A549 (cell line): ENCODE measurements at regions not wholly inside any gene's neighbourhood (a gene's known extent, or its start where the extent isn't known, plus 50 kb on each side); places are given as distances from the start of the nearest gene placed in this dataset.

Experiments
- ATAC-seq, 2 experiments: fragments of 200-7000 bp in 1 of 2; fragments of >200 bp in 1 of 2; cut with Nextera tagmentation in 1 of 2; cut with Tn5 transposase in 1 of 2; 3 replicates each; pipeline versions ENCODE4 v1.8.0 to v1.9.1; 2018 to 2020; ENCODE audit warnings: mild to moderate bottlenecking in 1 of 2, moderate library complexity in 1 of 2
- CTCF ChIA-PET: fragments of 300-600 bp; sonication (Branson Sonifier 250); formaldehyde crosslinking; extraction: SDS; loops from one replicate; lab custom pipeline; 2021; ENCODE audit warnings: antibody characterized with exemption, inconsistent platforms; lab: Yijun Ruan, JAX
- POLR2A ChIA-PET: fragments of 350-600 bp; formaldehyde crosslinking; extraction: SDS; loops from one replicate; lab custom pipeline; 2021; ENCODE audit warnings: antibody characterized with exemption, inconsistent platforms; lab: Yijun Ruan, JAX
- DNase-seq, 2 experiments: peaks; one replicate each; pipeline versions ENCODE4 v3.0.0 to v3.0.0-alpha.2; 2011 to 2016; ENCODE audit warnings: low read depth in 1 of 2, low spot score in 1 of 2
- FAIRE-seq: peaks from 2 replicates; lab custom pipeline; 2011; peaks lifted over from hg19 to GRCh38; lab: Jason Lieb, UNC
- H3K27ac ChIP-seq, 2 experiments: fragments of >200 bp; sonication (Bioruptor Twin); formaldehyde crosslinking; 3 replicates each; pipeline ENCODE4 v1.5.1; 2016 to 2017
- H3K4me1 ChIP-seq: fragments of >200 bp; sonication (Bioruptor Twin); formaldehyde crosslinking; 3 replicates; pipeline ENCODE4 v1.6.1; 2016
- H3K4me2 ChIP-seq: fragments of >200 bp; sonication (Bioruptor Twin); formaldehyde crosslinking; 3 replicates; pipeline ENCODE4 v1.6.1; 2016
- H3K4me3 ChIP-seq: fragments of >200 bp; sonication (Bioruptor Twin); formaldehyde crosslinking; 3 replicates; pipeline ENCODE4 v1.5.1; 2016
- H3K9me3 ChIP-seq: fragments of >200 bp; sonication (Bioruptor Twin); formaldehyde crosslinking; 3 replicates; pipeline ENCODE4 v1.6.1; 2016
- BHLHE40 ChIP-seq: IDR thresholded peaks from 2 replicates; pipeline ENCODE4 v1.6.1; 2012; ENCODE audit warnings: low read depth, low read length, inconsistent platforms
- CBX8 ChIP-seq: fragments of 200-600 bp; sonication (generic); IDR thresholded peaks from 2 replicates; pipeline ENCODE4 v1.6.1; 2016
- CEBPB ChIP-seq, 2 experiments: fragments of >200 bp in 1 of 2; sonication (Bioruptor Twin) in 1 of 2; formaldehyde crosslinking in 1 of 2; IDR thresholded peaks; 2 replicates each; pipeline ENCODE4 v1.6.1; 2012 to 2016
- EHF ChIP-seq: fragments of 250-450 bp; sonication (Bioruptor Pico); IDR thresholded peaks from 2 replicates; pipeline ENCODE4 v1.5.0; 2020; ENCODE audit warnings: mild to moderate bottlenecking
- EHMT2 ChIP-seq: fragments of 200-600 bp; sonication (generic); IDR thresholded peaks from 2 replicates; pipeline ENCODE4 v1.6.1; 2016; ENCODE audit warnings: antibody characterized with exemption, low read depth, mild to moderate bottlenecking, moderate library complexity
- FOSB ChIP-seq: fragments of 250-450 bp; sonication (Bioruptor Pico); IDR thresholded peaks from 2 replicates; pipeline ENCODE4 v1.5.0; 2020; ENCODE audit warnings: mild to moderate bottlenecking, moderate library complexity
- HDAC2 ChIP-seq: fragments of 200-600 bp; sonication (generic); IDR thresholded peaks from 2 replicates; pipeline ENCODE4 v1.6.1; 2016
- HEYL ChIP-seq: fragments of 250-450 bp; sonication (Bioruptor Pico); IDR thresholded peaks from 2 replicates; pipeline ENCODE4 v1.8.0; 2021; ENCODE audit warnings: mild to moderate bottlenecking, moderate library complexity
- HOXA7 ChIP-seq: fragments of 250-450 bp; sonication (Bioruptor Pico); IDR thresholded peaks from 2 replicates; pipeline ENCODE4 v1.5.0; 2020; ENCODE audit warnings: mild to moderate bottlenecking, moderate library complexity
- JUNB ChIP-seq: fragments of >200 bp; sonication (Bioruptor Twin); formaldehyde crosslinking; IDR thresholded peaks from 2 replicates; pipeline ENCODE4 v1.6.1; 2016
- KDM1A ChIP-seq: fragments of 200-600 bp; sonication (generic); IDR thresholded peaks from 2 replicates; pipeline ENCODE4 v1.6.1; 2016; ENCODE audit warnings: low read depth, mild to moderate bottlenecking
- KDM5A ChIP-seq: fragments of 200-600 bp; sonication (generic); IDR thresholded peaks from 2 replicates; pipeline ENCODE4 v1.6.1; 2016; ENCODE audit warnings: antibody characterized with exemption, mild to moderate bottlenecking
- MAZ ChIP-seq: fragments of 150-350 bp; IDR thresholded peaks from 2 replicates; pipeline ENCODE4 v1.6.1; 2014; ENCODE audit warnings: antibody characterized with exemption, low read depth, low read length, borderline replicate concordance
- NPAS2 ChIP-seq: fragments of 250-450 bp; sonication (Bioruptor Pico); IDR thresholded peaks from 2 replicates; pipeline ENCODE4 v1.8.0; 2022; ENCODE audit warnings: mild to moderate bottlenecking, moderate library complexity, borderline replicate concordance
- PBX3 ChIP-seq: IDR thresholded peaks from 2 replicates; pipeline ENCODE4 v1.6.1; 2012
- POLR2A ChIP-seq: IDR thresholded peaks from 2 replicates; pipeline ENCODE4 v1.6.1; 2012; ENCODE audit warnings: mild to moderate bottlenecking, low read length
- POLR2AphosphoS2 ChIP-seq: conservative IDR thresholded peaks from 2 replicates; pipeline ENCODE4 v1.6.1; 2012; ENCODE audit warnings: low read length, improper control_type of control experiment, inconsistent platforms
- RAD21 ChIP-seq, 2 experiments: fragments of >200 bp in 1 of 2; sonication (Bioruptor Twin) in 1 of 2; formaldehyde crosslinking in 1 of 2; IDR thresholded peaks in 1 of 2; conservative IDR thresholded peaks in 1 of 2; 2 replicates in 1 of 2; 3 replicates in 1 of 2; pipeline ENCODE4 v1.6.1; 2012 to 2018; ENCODE audit warnings: inconsistent platforms in 1 of 2
- RARB ChIP-seq: fragments of 250-450 bp; sonication (Bioruptor Pico); IDR thresholded peaks from 2 replicates; pipeline ENCODE4 v1.8.0; 2021; ENCODE audit warnings: mild to moderate bottlenecking, moderate library complexity
- REST ChIP-seq: fragments of 200-600 bp; sonication (generic); IDR thresholded peaks from 2 replicates; pipeline ENCODE4 v1.6.1; 2016; ENCODE audit warnings: antibody characterized with exemption, mild to moderate bottlenecking, moderate library complexity
- RFX5 ChIP-seq: fragments of 450-650 bp; IDR thresholded peaks from 2 replicates; pipeline ENCODE4 v1.7.1; 2014; ENCODE audit warnings: antibody characterized with exemption, mild to moderate bottlenecking, moderate library complexity
- SMC3 ChIP-seq: fragments of >200 bp; sonication (Bioruptor Twin); formaldehyde crosslinking; IDR thresholded peaks from 3 replicates; pipeline ENCODE4 v1.6.1; 2018; ENCODE audit warnings: inconsistent platforms
- SREBF2 ChIP-seq: fragments of 450-650 bp; IDR thresholded peaks from 2 replicates; pipeline ENCODE4 v1.6.1; 2014; ENCODE audit warnings: mild to moderate bottlenecking, moderate library complexity
- ZC3H11A ChIP-seq: fragments of 450-650 bp; IDR thresholded peaks from 2 replicates; pipeline ENCODE4 v1.6.1; 2014; ENCODE audit warnings: antibody characterized with exemption, mild to moderate bottlenecking
- ZNF302 ChIP-seq: fragments of 250-450 bp; sonication (Bioruptor Pico); IDR thresholded peaks from 2 replicates; pipeline ENCODE4 v1.9.0; 2021; ENCODE audit warnings: inconsistent platforms, mild to moderate bottlenecking, moderate library complexity
- WGBS: methylation state at CpG from one replicate; pipeline ENCODE4 v1.1.6; 2017; ENCODE audit errors: missing lambda C conversion rate; 5-methylcytosine and 5-hydroxymethylcytosine counted together
- TF ChIP-seq, protein P1 (sequence below): fragments of >200 bp; sonication (Bioruptor Twin); formaldehyde crosslinking; IDR thresholded peaks from 3 replicates; pipeline ENCODE4 v1.5.1; 2016
- TF ChIP-seq, protein P2 (sequence below): fragments of >200 bp; sonication (Bioruptor Twin); formaldehyde crosslinking; IDR thresholded peaks from 2 replicates; pipeline ENCODE4 v1.6.1; 2016
- TF ChIP-seq, protein P3 (sequence below): fragments of 450-650 bp; IDR thresholded peaks from 2 replicates; pipeline ENCODE4 v1.6.1; 2014; ENCODE audit warnings: antibody characterized with exemption

- Histone ChIP-seq H3K4me3 (no peak overlapping the region), H3K4me2 (no peak overlapping the region), H3K4me1 (no peaks in the 10 kb centered on the region), H3K9me3 (no peaks in the 10 kb centered on the region; the same call in 2 of the 3 replicates), H3K27ac (no peak overlapping the region)
- ChIA-PET POLR2A (no interaction called here), CTCF (interaction anchor here (0.6 to 3.3 kb wide), 24 partner anchors 9 to 491 kb away, joined by 3 to 27 read pairs (median 3); partner anchors contain the start of gene NUAK1)
- WGBS: 33% methylated on average over 7 of the region's 7 CpGs
- ATAC-seq (peak in 1 of 2 experiments; percentile 67; a peak in 4 of 6 replicates), DNase-seq (peak; percentile 18 to 59), FAIRE-seq (no peak)
- TF ChIP-seq SMC3 (peak; percentile 74), KDM5A (no peak), HEYL (CRISPR knock-in tag) (no peak), RAD21 (conservative IDR thresholded peaks at IDR 0.05 in 1 of 2, IDR thresholded peaks at IDR 0.05 in 1 of 2) (peak; percentile 64 to 71)
- TF ChIP-seq, protein P1, sequence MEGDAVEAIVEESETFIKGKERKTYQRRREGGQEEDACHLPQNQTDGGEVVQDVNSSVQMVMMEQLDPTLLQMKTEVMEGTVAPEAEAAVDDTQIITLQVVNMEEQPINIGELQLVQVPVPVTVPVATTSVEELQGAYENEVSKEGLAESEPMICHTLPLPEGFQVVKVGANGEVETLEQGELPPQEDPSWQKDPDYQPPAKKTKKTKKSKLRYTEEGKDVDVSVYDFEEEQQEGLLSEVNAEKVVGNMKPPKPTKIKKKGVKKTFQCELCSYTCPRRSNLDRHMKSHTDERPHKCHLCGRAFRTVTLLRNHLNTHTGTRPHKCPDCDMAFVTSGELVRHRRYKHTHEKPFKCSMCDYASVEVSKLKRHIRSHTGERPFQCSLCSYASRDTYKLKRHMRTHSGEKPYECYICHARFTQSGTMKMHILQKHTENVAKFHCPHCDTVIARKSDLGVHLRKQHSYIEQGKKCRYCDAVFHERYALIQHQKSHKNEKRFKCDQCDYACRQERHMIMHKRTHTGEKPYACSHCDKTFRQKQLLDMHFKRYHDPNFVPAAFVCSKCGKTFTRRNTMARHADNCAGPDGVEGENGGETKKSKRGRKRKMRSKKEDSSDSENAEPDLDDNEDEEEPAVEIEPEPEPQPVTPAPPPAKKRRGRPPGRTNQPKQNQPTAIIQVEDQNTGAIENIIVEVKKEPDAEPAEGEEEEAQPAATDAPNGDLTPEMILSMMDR: peak; percentile 74
Measured at GRCh38 chr12:105705765-105706164, 375.3 kb downstream of the C12orf75 start.

GRCh38 chr12:105706321-105706972, 376.0 kb downstream of the C12orf75 start:
- no peaks in the 10 kb centered on the region for H3K9me3 ChIP-seq
- ATAC-seq (peak in 1 of 2 experiments; percentile 32; a peak in 2 of 6 replicates), FAIRE-seq (no peak), DNase-seq (no peak)
- H3K4me3 ChIP-seq: no peak overlapping the region
- H3K27ac ChIP-seq: no peak overlapping the region
- WGBS: 87% methylated on average over 8 of the region's 8 CpGs
- ChIA-PET POLR2A (no interaction called here), CTCF (interaction anchor here (0.6 to 3.3 kb wide), 17 partner anchors 8 to 490 kb away, joined by 3 to 27 read pairs (median 4); partner anchors contain the start of gene NUAK1)
- TF ChIP-seq KDM5A: no peak
- no peak for TF ChIP-seq BHLHE40
- TF ChIP-seq EHF: no peak
- TF ChIP-seq POLR2A: no peak
- no peak for TF ChIP-seq JUNB
- TF ChIP-seq ZNF302: no peak
- no peak for TF ChIP-seq MAZ
- TF ChIP-seq POLR2AphosphoS2: no peak
- TF ChIP-seq, protein P2, sequence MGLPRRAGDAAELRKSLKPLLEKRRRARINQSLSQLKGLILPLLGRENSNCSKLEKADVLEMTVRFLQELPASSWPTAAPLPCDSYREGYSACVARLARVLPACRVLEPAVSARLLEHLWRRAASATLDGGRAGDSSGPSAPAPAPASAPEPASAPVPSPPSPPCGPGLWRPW: no peak
- TF ChIP-seq RARB (CRISPR knock-in tag): no peak
- TF ChIP-seq SMC3: no peak
- TF ChIP-seq RFX5: no peak
- no peak for TF ChIP-seq ZC3H11A
- no peak for TF ChIP-seq SREBF2
- no peak for TF ChIP-seq KDM1A
- no peak for TF ChIP-seq PBX3
- TF ChIP-seq EHMT2: no peak
- no peak for TF ChIP-seq CEBPB (IDR thresholded peaks at IDR 0.05)
- no peak for TF ChIP-seq NPAS2 (CRISPR knock-in tag)
- TF ChIP-seq HOXA7: no peak
- no peaks in the 10 kb centered on the region for H3K4me1 ChIP-seq
- H3K4me2 ChIP-seq: no peak overlapping the region

- no peaks in the 10 kb centered on the region for H3K9me3 ChIP-seq
- no peak overlapping the region for H3K4me2 ChIP-seq
- H3K27ac ChIP-seq: no peak overlapping the region
- no peaks in the 10 kb centered on the region for H3K4me1 ChIP-seq
- H3K4me3 ChIP-seq: no peak overlapping the region
- WGBS: 59% methylated on average over 3 of the region's 3 CpGs
- POLR2A ChIA-PET: no interaction called here
- DNase-seq (no peak), ATAC-seq (no peak), FAIRE-seq (no peak)
- CTCF ChIA-PET: interaction anchor here (1.0 to 3.3 kb wide), 3 partner anchors 32 to 430 kb away, joined by 3 to 27 read pairs (median 5); partner anchors contain the start of gene NUAK1
- TF ChIP-seq CBX8 (no peak), REST (no peak), RAD21 (conservative IDR thresholded peaks at IDR 0.05 in 1 of 2, IDR thresholded peaks at IDR 0.05 in 1 of 2) (no peak), JUNB (no peak), CEBPB (IDR thresholded peaks at IDR 0.05) (no peak), HDAC2 (no peak), NPAS2 (CRISPR knock-in tag) (no peak), FOSB (CRISPR knock-in tag) (no peak)
- TF ChIP-seq, protein P2: no peak
- TF ChIP-seq, protein P3, sequence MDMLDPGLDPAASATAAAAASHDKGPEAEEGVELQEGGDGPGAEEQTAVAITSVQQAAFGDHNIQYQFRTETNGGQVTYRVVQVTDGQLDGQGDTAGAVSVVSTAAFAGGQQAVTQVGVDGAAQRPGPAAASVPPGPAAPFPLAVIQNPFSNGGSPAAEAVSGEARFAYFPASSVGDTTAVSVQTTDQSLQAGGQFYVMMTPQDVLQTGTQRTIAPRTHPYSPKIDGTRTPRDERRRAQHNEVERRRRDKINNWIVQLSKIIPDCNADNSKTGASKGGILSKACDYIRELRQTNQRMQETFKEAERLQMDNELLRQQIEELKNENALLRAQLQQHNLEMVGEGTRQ: no peak
Measured at GRCh38 chr12:105706973-105707334, 376.5 kb downstream of the C12orf75 start.
